DND-41 (cell line): ENCODE measurements at regions not wholly inside any gene's neighbourhood (a gene's known extent, or its start where the extent isn't known, plus 50 kb on each side); places are given as distances from the start of the nearest gene placed in this dataset.

Source experiments
- ATAC-seq: fragments of 200-7000 bp; cut with Tn5 transposase; 3 replicates; pipeline ENCODE4 v1.9.1; 2021; ENCODE audit warnings: low read depth; ENCODE audit not compliant: insufficient read depth
- DNase-seq: peaks from one replicate; pipeline ENCODE4 v3.0.0-alpha.2; 2020
- H2AFZ ChIP-seq: 2 replicates; pipeline ENCODE4 v1.6.0; 2012; ENCODE audit warnings: low read depth, low read length
- H3K27ac ChIP-seq: 2 replicates; pipeline ENCODE4 v1.5.1; 2012; ENCODE audit warnings: low read length, inconsistent platforms
- H3K27me3 ChIP-seq: fragments of 200-600 bp; sonication (generic); 2 replicates; pipeline ENCODE4 v1.6.0; 2012; ENCODE audit warnings: low read length, mild to moderate bottlenecking, inconsistent platforms; ENCODE audit not compliant: insufficient read depth, poor library complexity
- H3K36me3 ChIP-seq: 2 replicates; pipeline ENCODE4 v1.5.1; 2012; ENCODE audit warnings: low read length, inconsistent platforms; ENCODE audit not compliant: insufficient read depth
- H3K4me1 ChIP-seq: 2 replicates; pipeline ENCODE4 v1.5.1; 2012; ENCODE audit warnings: mild to moderate bottlenecking, low read length; ENCODE audit not compliant: insufficient read depth
- H3K4me2 ChIP-seq: 2 replicates; pipeline ENCODE4 v1.6.0; 2012; ENCODE audit warnings: mild to moderate bottlenecking, moderate library complexity, low read length, inconsistent platforms; ENCODE audit not compliant: insufficient read depth
- H3K4me3 ChIP-seq, 2 experiments: fragments of 200-600 bp in 1 of 2; shearing (Covaris generic) in 1 of 2; 2 replicates each; pipeline ENCODE4 v1.5.1; 2012 to 2016; ENCODE audit warnings: inconsistent platforms in 2 of 2, low read length in 2 of 2, mild to moderate bottlenecking in 2 of 2, low read depth in 1 of 2, moderate library complexity in 1 of 2
- H3K79me2 ChIP-seq: 2 replicates; pipeline ENCODE4 v1.6.0; 2012; ENCODE audit warnings: low read length, inconsistent platforms; ENCODE audit not compliant: insufficient read depth
- H3K9ac ChIP-seq: 2 replicates; pipeline ENCODE4 v1.6.0; 2012; ENCODE audit warnings: low read depth, mild to moderate bottlenecking, inconsistent platforms, low read length, moderate library complexity
- H3K9me3 ChIP-seq: 2 replicates; pipeline ENCODE4 v1.5.1; 2012; ENCODE audit warnings: low read length, moderate library complexity, mild to moderate bottlenecking, inconsistent platforms; ENCODE audit not compliant: insufficient read depth, severe bottlenecking
- H4K20me1 ChIP-seq: 2 replicates; pipeline ENCODE4 v1.6.0; 2012; ENCODE audit warnings: low read length; ENCODE audit not compliant: insufficient read depth
- CTCF ChIP-seq: IDR thresholded peaks from 2 replicates; pipeline ENCODE4 v1.5.1; 2012; ENCODE audit warnings: borderline replicate concordance, low read length, moderate library complexity, mild to moderate bottlenecking; ENCODE audit not compliant: poor library complexity, severe bottlenecking; ENCODE audit errors: extremely low read depth
- EZH2 ChIP-seq: IDR thresholded peaks from 3 replicates; pipeline ENCODE4 v1.6.1; 2012; ENCODE audit warnings: borderline replicate concordance, low read depth, mild to moderate bottlenecking, moderate library complexity, low read length, inconsistent platforms; ENCODE audit not compliant: severe bottlenecking

- H3K4me2 ChIP-seq = no peak overlapping the region
- H3K36me3 ChIP-seq = no peaks in the 10 kb centered on the region
- H3K4me1 ChIP-seq = peaks cover 50% of the 10 kb centered on the region
- TF ChIP-seq EZH2 (no peak), CTCF (no peak)
- ATAC-seq (no peak), DNase-seq (no peak)
- no peaks in the 10 kb centered on the region for H4K20me1 ChIP-seq
- no peak overlapping the region for H2AFZ ChIP-seq
- no peak overlapping the region for H3K9ac ChIP-seq
- H3K27me3 ChIP-seq = no peaks in the 10 kb centered on the region
- no peak overlapping the region for H3K4me3 ChIP-seq
- H3K27ac ChIP-seq = no peak overlapping the region
- H3K9me3 ChIP-seq = no peaks in the 10 kb centered on the region
- H3K79me2 ChIP-seq = no peaks in the 10 kb centered on the region
These were observed 58.4 kb downstream of the S1PR1 start for GRCh38 chr1:101295209-101295608.

- H3K4me2 ChIP-seq = no peak overlapping the region
- H3K9me3 ChIP-seq = no peaks in the 10 kb centered on the region
- no peak overlapping the region for H2AFZ ChIP-seq
- H3K4me1 ChIP-seq = peaks cover 16% of the 10 kb centered on the region
- H3K79me2 ChIP-seq = no peaks in the 10 kb centered on the region
- DNase-seq = no peak
- no peak overlapping the region for H3K27ac ChIP-seq
- H3K9ac ChIP-seq = no peak overlapping the region
- H3K27me3 ChIP-seq = no peaks in the 10 kb centered on the region
- TF ChIP-seq EZH2 = no peak
- no peak for TF ChIP-seq CTCF
- no peaks in the 10 kb centered on the region for H3K36me3 ChIP-seq
- H3K4me3 ChIP-seq = no peak overlapping the region
- no peak for ATAC-seq
- H4K20me1 ChIP-seq = no peaks in the 10 kb centered on the region
These were observed 61.8 kb downstream of the S1PR1 start for GRCh38 chr1:101298663-101299062.

GRCh38 chr1:101299141-101299540, 62.3 kb downstream of the S1PR1 start:
- no peaks in the 10 kb centered on the region for H3K27me3 ChIP-seq
- TF ChIP-seq CTCF = no peak
- no peak for TF ChIP-seq EZH2
- no peaks in the 10 kb centered on the region for H3K79me2 ChIP-seq
- DNase-seq (no peak), ATAC-seq (no peak)
- no peak overlapping the region for H3K4me2 ChIP-seq
- H3K4me1 ChIP-seq = peaks cover 11% of the 10 kb centered on the region
- no peak overlapping the region for H3K9ac ChIP-seq
- no peaks in the 10 kb centered on the region for H4K20me1 ChIP-seq
- no peaks in the 10 kb centered on the region for H3K9me3 ChIP-seq
- H3K4me3 ChIP-seq = no peak overlapping the region
- no peaks in the 10 kb centered on the region for H3K36me3 ChIP-seq
- no peak overlapping the region for H3K27ac ChIP-seq
- H2AFZ ChIP-seq = no peak overlapping the region

- H3K9me3 ChIP-seq = no peaks in the 10 kb centered on the region
- H3K36me3 ChIP-seq = no peaks in the 10 kb centered on the region
- no peaks in the 10 kb centered on the region for H3K79me2 ChIP-seq
- no peaks in the 10 kb centered on the region for H4K20me1 ChIP-seq
- no peak overlapping the region for H3K9ac ChIP-seq
- no peak for TF ChIP-seq EZH2
- DNase-seq (no peak), ATAC-seq (no peak)
- H3K4me3 ChIP-seq = no peak overlapping the region
- H3K27me3 ChIP-seq = no peaks in the 10 kb centered on the region
- no peak overlapping the region for H3K4me2 ChIP-seq
- H3K4me1 ChIP-seq = peaks cover 10% of the 10 kb centered on the region; the same call in 1 of the 2 replicates
- no peak overlapping the region for H2AFZ ChIP-seq
- no peak overlapping the region for H3K27ac ChIP-seq
These were observed 62.9 kb downstream of the S1PR1 start for GRCh38 chr1:101299710-101300109.
